SK-N-SH (cell line): ENCODE measurements at regions not wholly inside any gene's neighbourhood (a gene's known extent, or its start where the extent isn't known, plus 50 kb on each side); places are given as distances from the start of the nearest gene placed in this dataset.

Experiments
- CTCF ChIA-PET: fragments of 300-600, 350-600 bp; formaldehyde crosslinking; extraction: SDS; loops from one replicate; lab custom pipeline; 2021; lab: Yijun Ruan, JAX
- POLR2A ChIA-PET: fragments of 350-600 bp; sonication (Branson Sonifier 250); formaldehyde crosslinking; extraction: SDS; loops from one replicate; lab custom pipeline; 2020; ENCODE audit warnings: antibody characterized with exemption, inconsistent platforms; lab: Yijun Ruan, JAX
- DNase-seq: peaks from one replicate; pipeline ENCODE4 v3.0.0; 2012
- H2AFZ ChIP-seq: fragments of 200-600 bp; sonication (generic); 2 replicates; pipeline ENCODE4 v1.8.1; 2016; ENCODE audit warnings: antibody characterized with exemption, mild to moderate bottlenecking, low read depth
- H3F3A ChIP-seq: fragments of 200-600 bp; sonication (generic); replicated peaks from 2 replicates; pipeline ENCODE3; 2016; ENCODE audit warnings: antibody characterized with exemption, mild to moderate bottlenecking; ENCODE audit not compliant: insufficient read depth
- H3K27ac ChIP-seq, 2 experiments: fragments of 200-500 bp in 1 of 2; fragments of 200-600 bp in 1 of 2; sonication (Bioruptor generic) in 1 of 2; sonication (generic), shearing (Covaris generic) in 1 of 2; 2 replicates each; pipeline versions ENCODE4 v1.5.1 to v1.6.1; 2014 to 2016; ENCODE audit warnings: low read depth in 2 of 2, inconsistent platforms in 1 of 2, low read length in 1 of 2, mild to moderate bottlenecking in 1 of 2, mixed read lengths in 1 of 2
- H3K27me3 ChIP-seq: fragments of 200-600 bp; sonication (generic), shearing (Covaris generic); 2 replicates; pipeline ENCODE4 v1.6.1; 2016; ENCODE audit warnings: mixed run types; ENCODE audit not compliant: insufficient read depth
- H3K36me3 ChIP-seq, 2 experiments: fragments of 200-500 bp in 1 of 2; fragments of 200-600 bp in 1 of 2; sonication (Bioruptor generic) in 1 of 2; sonication (generic) in 1 of 2; replicated peaks in 1 of 2; 2 replicates each; pipeline versions ENCODE3 to v1.5.1; 2014 to 2016; ENCODE audit warnings: low read length in 1 of 2, mild to moderate bottlenecking in 1 of 2; ENCODE audit not compliant: insufficient read depth in 2 of 2, control insufficient read depth in 1 of 2
- H3K4me1 ChIP-seq, 2 experiments: fragments of 200-500 bp in 1 of 2; fragments of 200-600 bp in 1 of 2; sonication (Bioruptor generic) in 1 of 2; sonication (generic), shearing (Covaris generic) in 1 of 2; 2 replicates each; pipeline versions ENCODE4 v1.5.1 to v1.6.1; 2014 to 2016; ENCODE audit warnings: low read depth in 1 of 2, low read length in 1 of 2, mixed run types in 1 of 2; ENCODE audit not compliant: insufficient read depth in 2 of 2, control insufficient read depth in 1 of 2
- H3K4me2 ChIP-seq: fragments of 200-600 bp; sonication (generic), shearing (Covaris generic); 2 replicates; pipeline ENCODE4 v1.6.1; 2017; ENCODE audit warnings: mixed run types
- H3K4me3 ChIP-seq, 2 experiments: fragments of 200-500 bp in 1 of 2; fragments of 200-600 bp in 1 of 2; sonication (Bioruptor generic) in 1 of 2; sonication (generic), shearing (Covaris generic) in 1 of 2; 2 replicates each; pipeline versions ENCODE4 v1.5.1 to v1.8.1; 2014 to 2016; ENCODE audit warnings: low read depth in 2 of 2, inconsistent platforms in 1 of 2, low read length in 1 of 2, mild to moderate bottlenecking in 1 of 2, mixed read lengths in 1 of 2, moderate library complexity in 1 of 2
- H3K79me2 ChIP-seq: fragments of 200-600 bp; sonication (generic); 2 replicates; pipeline ENCODE4 v1.8.1; 2017; ENCODE audit warnings: mild to moderate bottlenecking; ENCODE audit not compliant: insufficient read depth
- H3K9ac ChIP-seq: fragments of 200-600 bp; sonication (generic); 2 replicates; pipeline ENCODE4 v1.6.1; 2017; ENCODE audit warnings: mixed run types
- H3K9me2 ChIP-seq: fragments of 200-600 bp; sonication (generic); 2 replicates; pipeline ENCODE4 v1.6.1; 2017; ENCODE audit warnings: mixed run types
- H3K9me3 ChIP-seq: fragments of 200-600 bp; sonication (generic); 2 replicates; pipeline ENCODE4 v1.6.1; 2017; ENCODE audit warnings: mixed run types, mild to moderate bottlenecking, moderate library complexity
- H4K20me1 ChIP-seq: fragments of 200-600 bp; sonication (generic); 2 replicates; pipeline ENCODE4 v1.6.1; 2017; ENCODE audit warnings: mild to moderate bottlenecking, mixed run types; ENCODE audit not compliant: insufficient read depth
- CHD2 ChIP-seq: fragments of 150-350 bp; IDR thresholded peaks from 2 replicates; pipeline ENCODE4 v1.6.1; 2018; ENCODE audit warnings: low read length; ENCODE audit not compliant: partially characterized antibody
- ELF1 ChIP-seq: IDR thresholded peaks from 2 replicates; pipeline ENCODE4 v1.4.0; 2012
- EP300 ChIP-seq, 2 experiments: IDR thresholded peaks; 2 replicates each; pipeline versions ENCODE4 v1.4.0 to v1.6.1; 2012; ENCODE audit warnings: borderline replicate concordance in 1 of 2, low read depth in 1 of 2, low read length in 1 of 2
- EZH2phosphoT487 ChIP-seq: fragments of 200-600 bp; sonication (generic); IDR thresholded peaks from 2 replicates; pipeline ENCODE4 v1.6.1; 2017; ENCODE audit warnings: low read depth, mixed run types, mild to moderate bottlenecking, antibody characterized with exemption, moderate library complexity, borderline replicate concordance
- FOXM1 ChIP-seq: IDR thresholded peaks from 2 replicates; pipeline ENCODE4 v1.4.0; 2012; ENCODE audit warnings: low read depth, mild to moderate bottlenecking
- GABPA ChIP-seq: IDR thresholded peaks from 2 replicates; pipeline ENCODE4 v1.4.0; 2012; ENCODE audit warnings: low read depth, mild to moderate bottlenecking
- GATA2 ChIP-seq: sonication (generic); formaldehyde crosslinking; IDR thresholded peaks from 2 replicates; pipeline ENCODE4 v1.5.0; 2020; ENCODE audit warnings: mild to moderate bottlenecking, missing genetic modification reagents
- JUND ChIP-seq: IDR thresholded peaks from 2 replicates; pipeline ENCODE4 v1.4.0; 2012
- MEF2A ChIP-seq: IDR thresholded peaks from 2 replicates; pipeline ENCODE4 v1.4.0; 2012; ENCODE audit warnings: low read depth, borderline replicate concordance
- MXI1 ChIP-seq: IDR thresholded peaks from 2 replicates; pipeline ENCODE4 v1.6.1; 2012; ENCODE audit warnings: mild to moderate bottlenecking, low read depth, low read length, improper control_type of control experiment
- RCOR1 ChIP-seq: fragments of 150-350 bp; IDR thresholded peaks from 2 replicates; pipeline ENCODE4 v1.6.1; 2017; ENCODE audit warnings: antibody characterized with exemption, low read length
- REST ChIP-seq: IDR thresholded peaks from 2 replicates; pipeline ENCODE4 v1.6.1; 2012; ENCODE audit warnings: mild to moderate bottlenecking, low read depth, low read length, moderate library complexity
- RXRA ChIP-seq: IDR thresholded peaks from 2 replicates; pipeline ENCODE4 v1.4.0; 2012; ENCODE audit warnings: low read depth, mild to moderate bottlenecking, borderline replicate concordance
- SIN3A ChIP-seq: IDR thresholded peaks from 2 replicates; pipeline ENCODE4 v1.6.1; 2012; ENCODE audit warnings: low read depth, mild to moderate bottlenecking, low read length, moderate library complexity, borderline replicate concordance
- SMC3 ChIP-seq: IDR thresholded peaks from 2 replicates; pipeline ENCODE4 v1.6.1; 2012; ENCODE audit warnings: low read depth, low read length, improper control_type of control experiment
- TAF1 ChIP-seq: IDR thresholded peaks from 2 replicates; pipeline ENCODE4 v1.6.1; 2012; ENCODE audit warnings: low read depth, mild to moderate bottlenecking, low read length, moderate library complexity, borderline replicate concordance
- TEAD4 ChIP-seq: IDR thresholded peaks from 2 replicates; pipeline ENCODE4 v1.4.0; 2012; ENCODE audit warnings: mild to moderate bottlenecking, borderline replicate concordance; ENCODE audit not compliant: insufficient read depth
- ZBTB33 ChIP-seq: IDR thresholded peaks from 2 replicates; pipeline ENCODE4 v1.4.0; 2012; ENCODE audit warnings: low read depth, borderline replicate concordance
- WGBS: methylation state at CpG from one replicate; pipeline ENCODE4 v1.1.6; 2017; ENCODE audit warnings: low lambda C conversion rate; 5-methylcytosine and 5-hydroxymethylcytosine counted together

GRCh38 chr6:96410467-96410866 is 111.1 kb upstream of the UFL1 start:
- Histone ChIP-seq H3K4me3 (no peak overlapping the region), H4K20me1 (no peaks in the 10 kb centered on the region)
- no peak for TF ChIP-seq SMC3
- no peak for TF ChIP-seq SIN3A
- TF ChIP-seq EZH2phosphoT487: no peak
- no peak for TF ChIP-seq REST
- TF ChIP-seq EP300 (IDR thresholded peaks at IDR 0.05; ENCODE audit: borderline replicate concordance in 1 of 2, low read depth in 1 of 2, low read length in 1 of 2): no peak
- no peak for TF ChIP-seq MXI1
- TF ChIP-seq TAF1: no peak
- TF ChIP-seq FOXM1: no peak
- TF ChIP-seq CHD2: no peak
- TF ChIP-seq, all 33 proteins: peak for 0
- no peak overlapping the region for H3K9ac ChIP-seq
- WGBS: 27% methylated on average over 1 of the region's 1 CpG
- H3K9me2 ChIP-seq: no peaks in the 10 kb centered on the region
- H3K27ac ChIP-seq: no peak overlapping the region
- H3K4me2 ChIP-seq: no peak overlapping the region
- ChIA-PET CTCF (interaction anchor here (0.8 to 1.1 kb wide), 3 partner anchors 12 to 17 kb away, joined by 3 read pairs; no protein-coding TSS in a partner anchor), POLR2A (no interaction called here)
- H3F3A ChIP-seq: no peaks in the 10 kb centered on the region
- H2AFZ ChIP-seq: no peak overlapping the region
- H3K4me1 ChIP-seq: no peaks in the 10 kb centered on the region
- no peaks in the 10 kb centered on the region for H3K79me2 ChIP-seq
- DNase-seq: no peak
- no peaks in the 10 kb centered on the region for H3K9me3 ChIP-seq
- H3K27me3 ChIP-seq: no peaks in the 10 kb centered on the region
- no peaks in the 10 kb centered on the region for H3K36me3 ChIP-seq

GRCh38 chr6:96420294-96420693 is 101.3 kb upstream of the UFL1 start:
- no peaks in the 10 kb centered on the region for H4K20me1 ChIP-seq
- no peaks in the 10 kb centered on the region for H3K9me3 ChIP-seq
- H3K4me1 ChIP-seq: no peaks in the 10 kb centered on the region
- no peaks in the 10 kb centered on the region for H3K27me3 ChIP-seq
- ChIA-PET POLR2A (no interaction called here), CTCF (interaction anchor here (1.2 to 1.3 kb wide), 2 partner anchors 9 to 23 kb away, joined by 3 to 4 read pairs; no protein-coding TSS in a partner anchor)
- DNase-seq: no peak
- no peaks in the 10 kb centered on the region for H3K9me2 ChIP-seq
- H3K4me3 ChIP-seq: no peak overlapping the region
- 33% methylated on average over 1 of the region's 1 CpG for WGBS
- H2AFZ ChIP-seq: no peak overlapping the region
- H3K79me2 ChIP-seq: no peaks in the 10 kb centered on the region; the same call in 1 of the 2 replicates
- no peak overlapping the region for H3K4me2 ChIP-seq
- H3F3A ChIP-seq: no peaks in the 10 kb centered on the region
- no peaks in the 10 kb centered on the region for H3K36me3 ChIP-seq
- no peak overlapping the region for H3K9ac ChIP-seq
- H3K27ac ChIP-seq: no peak overlapping the region
- TF ChIP-seq RCOR1: no peak
- no peak for TF ChIP-seq ELF1
- TF ChIP-seq MXI1: no peak
- no peak for TF ChIP-seq ZBTB33
- TF ChIP-seq JUND: no peak
- TF ChIP-seq SIN3A: no peak
- TF ChIP-seq MEF2A: no peak
- TF ChIP-seq GABPA: no peak
- no peak for TF ChIP-seq REST
- no peak for TF ChIP-seq GATA2
- no peak for TF ChIP-seq FOXM1
- no peak for TF ChIP-seq TEAD4
- TF ChIP-seq TAF1: no peak
- TF ChIP-seq RXRA: no peak
